OCI-LY7 (cell line): ENCODE measurements at regions not wholly inside any gene's neighbourhood (a gene's known extent, or its start where the extent isn't known, plus 50 kb on each side); places are given as distances from the start of the nearest gene placed in this dataset.

Experiments used
- BruUV-seq: library from RNA; stranded (reverse); fragments of 400-500 nt; replicated peaks from 2 replicates; lab custom pipeline; 2021; lab: Mats Ljungman, UMichigan
- CTCF ChIA-PET: fragments of 300-600 bp; sonication (Branson Sonifier 250); formaldehyde crosslinking; loops from one replicate; lab custom pipeline; 2022; ENCODE audit warnings: antibody characterized with exemption; ENCODE audit not compliant: unreplicated experiment; lab: Charles Lee
- POLR2A ChIA-PET: fragments of 300-600 bp; sonication (Branson Sonifier 250); formaldehyde crosslinking; loops from one replicate; lab custom pipeline; 2022; ENCODE audit warnings: antibody characterized with exemption; lab: Charles Lee
- DNase-seq: peaks from one replicate; pipeline ENCODE4 v3.0.0-alpha.2; 2015; ENCODE audit warnings: low spot score
- H2AFZ ChIP-seq: fragments of 200-600 bp; sonication (generic), shearing (Covaris generic); 2 replicates; pipeline ENCODE4 v1.6.1; 2014; ENCODE audit warnings: mild to moderate bottlenecking, antibody characterized with exemption, low read length, moderate library complexity
- H3K27ac ChIP-seq: fragments of 200-600 bp; sonication (generic); 2 replicates; pipeline ENCODE4 v1.5.1; 2014; ENCODE audit warnings: mixed run types, low read depth, mild to moderate bottlenecking, moderate library complexity, low read length, inconsistent platforms; ENCODE audit not compliant: poor library complexity, severe bottlenecking
- H3K36me3 ChIP-seq: fragments of 200-600 bp; sonication (generic); 2 replicates; pipeline ENCODE4 v1.6.1; 2014; ENCODE audit warnings: mild to moderate bottlenecking, antibody characterized with exemption, low read length, moderate library complexity, mixed read lengths; ENCODE audit not compliant: insufficient read depth
- H3K4me1 ChIP-seq: fragments of 200-600 bp; sonication (generic); 2 replicates; pipeline ENCODE4 v1.5.1; 2014; ENCODE audit warnings: mild to moderate bottlenecking, low read length; ENCODE audit not compliant: insufficient read depth, poor library complexity, severe bottlenecking
- H3K4me2 ChIP-seq: fragments of 200-600 bp; sonication (generic); 2 replicates; pipeline ENCODE4 v1.6.1; 2014; ENCODE audit warnings: mild to moderate bottlenecking, low read length
- H3K4me3 ChIP-seq: fragments of 200-600 bp; sonication (generic); 2 replicates; pipeline ENCODE4 v1.5.1; 2014; ENCODE audit warnings: mild to moderate bottlenecking, low read depth, low read length; ENCODE audit not compliant: poor library complexity, severe bottlenecking
- H3K79me2 ChIP-seq: fragments of 200-600 bp; sonication (generic); 2 replicates; pipeline ENCODE4 v1.6.1; 2016; ENCODE audit warnings: low read depth, mild to moderate bottlenecking, low read length, moderate library complexity, mixed read lengths; ENCODE audit not compliant: insufficient read depth
- H3K9me2 ChIP-seq: fragments of 200-600 bp; sonication (generic); 2 replicates; pipeline ENCODE4 v1.6.1; 2016; ENCODE audit warnings: mild to moderate bottlenecking, low read length, mixed read lengths; ENCODE audit not compliant: insufficient read depth
- H3K9me3 ChIP-seq: fragments of 200-600 bp; sonication (generic); 2 replicates; pipeline ENCODE4 v1.6.1; 2014; ENCODE audit warnings: mild to moderate bottlenecking, mixed run types, low read length, mixed read lengths
- H4K20me1 ChIP-seq: fragments of 200-600 bp; sonication (generic); 2 replicates; pipeline ENCODE4 v1.6.1; 2014; ENCODE audit warnings: mild to moderate bottlenecking, antibody characterized with exemption, low read length, moderate library complexity, mixed read lengths; ENCODE audit not compliant: insufficient read depth
- EZH2phosphoT487 ChIP-seq: fragments of 200-600 bp; sonication (generic); IDR thresholded peaks from 2 replicates; pipeline ENCODE4 v1.6.1; 2018; ENCODE audit warnings: low read depth, borderline replicate concordance, mild to moderate bottlenecking, mixed run types, antibody characterized with exemption, low read length, moderate library complexity, mixed read lengths
- intact Hi-C: fragments of 100-400 bp; cut with micrococcal nuclease; formaldehyde crosslinking; loops from one replicate; pipeline ENCODE4 v1.10.0; 2022; ENCODE audit not compliant: unreplicated experiment
- TF ChIP-seq, protein P1 (sequence below): fragments of 200-600 bp; sonication (generic); conservative IDR thresholded peaks from 2 replicates; pipeline ENCODE4 v1.5.1; 2014; ENCODE audit warnings: mild to moderate bottlenecking, antibody characterized with exemption, low read length, moderate library complexity, mixed read lengths

DNA sequence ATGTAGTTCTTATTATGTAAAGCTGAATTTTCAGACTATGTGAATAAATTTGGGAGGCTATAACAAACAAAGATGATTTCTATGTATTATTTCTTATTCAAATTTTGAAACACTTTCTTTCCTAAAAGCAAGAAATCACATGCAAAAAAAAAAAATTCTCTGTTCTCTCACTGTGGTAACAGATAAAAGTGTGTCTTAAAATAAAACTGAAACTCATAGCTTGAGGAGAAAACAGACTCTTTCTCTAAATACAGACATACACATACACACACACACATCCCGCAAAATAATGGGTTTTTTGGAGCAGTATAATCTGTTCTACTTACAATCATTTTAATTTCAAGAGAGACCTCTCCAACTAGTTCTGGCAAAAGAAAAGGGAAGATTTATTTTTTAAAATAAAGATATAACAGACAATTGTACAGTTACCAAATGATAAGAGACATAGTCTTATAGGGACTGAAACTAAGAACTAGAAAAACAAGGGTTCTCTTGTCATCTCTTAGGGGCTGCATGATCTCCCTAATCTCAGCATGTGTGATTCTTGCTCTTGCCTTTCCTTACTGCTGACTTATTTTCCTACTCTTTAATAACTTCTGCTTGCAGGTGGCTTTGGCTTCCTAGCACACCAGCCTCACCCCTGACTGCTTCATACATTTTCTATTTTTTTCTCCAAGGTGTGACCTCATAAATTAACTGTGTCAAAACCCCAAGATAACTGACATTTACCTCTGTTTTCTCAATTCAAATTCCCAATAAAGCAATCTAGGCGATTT is 483.5 kb upstream of the POT1 start:
- BruUV-seq: no TSS peak
- intact Hi-C loops: no loop called here
- Histone ChIP-seq H3K36me3 (no peaks in the 10 kb centered on the region), H3K79me2 (no peaks in the 10 kb centered on the region), H3K4me2 (no peak overlapping the region), H4K20me1 (no peaks in the 10 kb centered on the region), H3K9me2 (no peaks in the 10 kb centered on the region), H2AFZ (no peak overlapping the region), H3K9me3 (no peaks in the 10 kb centered on the region), H3K27ac (no peak overlapping the region), H3K4me1 (no peaks in the 10 kb centered on the region), H3K4me3 (no peak overlapping the region)
- DNase-seq: no peak
- TF ChIP-seq, protein P1, sequence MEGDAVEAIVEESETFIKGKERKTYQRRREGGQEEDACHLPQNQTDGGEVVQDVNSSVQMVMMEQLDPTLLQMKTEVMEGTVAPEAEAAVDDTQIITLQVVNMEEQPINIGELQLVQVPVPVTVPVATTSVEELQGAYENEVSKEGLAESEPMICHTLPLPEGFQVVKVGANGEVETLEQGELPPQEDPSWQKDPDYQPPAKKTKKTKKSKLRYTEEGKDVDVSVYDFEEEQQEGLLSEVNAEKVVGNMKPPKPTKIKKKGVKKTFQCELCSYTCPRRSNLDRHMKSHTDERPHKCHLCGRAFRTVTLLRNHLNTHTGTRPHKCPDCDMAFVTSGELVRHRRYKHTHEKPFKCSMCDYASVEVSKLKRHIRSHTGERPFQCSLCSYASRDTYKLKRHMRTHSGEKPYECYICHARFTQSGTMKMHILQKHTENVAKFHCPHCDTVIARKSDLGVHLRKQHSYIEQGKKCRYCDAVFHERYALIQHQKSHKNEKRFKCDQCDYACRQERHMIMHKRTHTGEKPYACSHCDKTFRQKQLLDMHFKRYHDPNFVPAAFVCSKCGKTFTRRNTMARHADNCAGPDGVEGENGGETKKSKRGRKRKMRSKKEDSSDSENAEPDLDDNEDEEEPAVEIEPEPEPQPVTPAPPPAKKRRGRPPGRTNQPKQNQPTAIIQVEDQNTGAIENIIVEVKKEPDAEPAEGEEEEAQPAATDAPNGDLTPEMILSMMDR: no peak
- no peak for TF ChIP-seq EZH2phosphoT487
- POLR2A ChIA-PET: interaction anchor here (1.4 kb wide), 1 partner anchor 22 kb away, joined by 3 read pairs; no protein-coding TSS in a partner anchor
- CTCF ChIA-PET: no interaction called here

- intact Hi-C loops: no loop called here
- Histone ChIP-seq H3K9me2 (no peaks in the 10 kb centered on the region), H3K9me3 (no peaks in the 10 kb centered on the region), H3K79me2 (no peaks in the 10 kb centered on the region), H4K20me1 (no peaks in the 10 kb centered on the region), H3K4me1 (no peaks in the 10 kb centered on the region), H3K36me3 (no peaks in the 10 kb centered on the region), H3K27ac (no peak overlapping the region), H3K4me2 (no peak overlapping the region), H3K4me3 (no peak overlapping the region), H2AFZ (no peak overlapping the region)
- DNase-seq: no peak
- CTCF ChIA-PET: no interaction called here
- no TSS peak for BruUV-seq
- POLR2A ChIA-PET: interaction anchor here (0.6 to 0.7 kb wide), 2 partner anchors 45 to 287 kb away, joined by 5 to 6 read pairs; no protein-coding TSS in a partner anchor
- TF ChIP-seq, protein P1: no peak
- no peak for TF ChIP-seq EZH2phosphoT487
These were observed 480.3 kb upstream of the POT1 start for GRCh38 chr7:125409921-125410320.

DNA sequence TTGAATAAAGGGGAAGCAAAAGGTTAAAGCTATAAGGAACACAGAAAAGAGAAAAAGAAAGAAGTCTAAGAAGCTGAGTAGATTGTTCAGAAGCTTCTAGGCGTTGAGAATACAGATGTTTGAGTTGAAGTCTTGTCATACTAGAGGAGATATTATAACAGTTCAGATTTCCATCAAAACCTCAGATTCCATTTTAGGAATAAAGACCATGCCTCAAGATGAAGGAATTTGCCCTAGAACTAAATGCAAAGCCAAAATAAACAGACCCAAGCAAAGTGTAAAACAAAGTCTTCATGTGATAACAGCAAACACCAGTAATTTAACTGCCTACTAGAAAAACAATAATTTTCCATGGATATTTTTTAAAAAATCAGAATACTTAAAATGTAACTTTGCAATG is 476.5 kb upstream of the POT1 start:
- no peak overlapping the region for H2AFZ ChIP-seq
- H3K36me3 ChIP-seq: no peaks in the 10 kb centered on the region
- H3K9me2 ChIP-seq: no peaks in the 10 kb centered on the region
- TF ChIP-seq EZH2phosphoT487: no peak
- TF ChIP-seq, protein P1: no peak
- no peak for DNase-seq
- no peaks in the 10 kb centered on the region for H3K79me2 ChIP-seq
- H3K27ac ChIP-seq: no peak overlapping the region
- no peak overlapping the region for H3K4me3 ChIP-seq
- H3K9me3 ChIP-seq: no peaks in the 10 kb centered on the region
- BruUV-seq: no TSS peak
- no peaks in the 10 kb centered on the region for H4K20me1 ChIP-seq
- no peaks in the 10 kb centered on the region for H3K4me1 ChIP-seq
- ChIA-PET POLR2A (no interaction called here), CTCF (no interaction called here)
- intact Hi-C loops: no loop called here
- H3K4me2 ChIP-seq: no peak overlapping the region
